ENCODE measurements at regions not wholly inside any gene's neighbourhood (a gene's known extent, or its start where the extent isn't known, plus 50 kb on each side); places are given as distances from the start of the nearest gene placed in this dataset.

GRCh38 chr7:13028036-13028824, 340.8 kb downstream of the ARL4A start:
- TF ChIP-seq CTCF (IDR thresholded peaks at IDR 0.05), result no peak
- TF ChIP-seq POLR2AphosphoS5 (IDR thresholded peaks at IDR 0.05), result no peak
- no peak for TF ChIP-seq POLR2A (IDR thresholded peaks at IDR 0.05)

Data from suprapubic skin (tissue), 4 donors.